VCaP (cell line): ENCODE measurements at regions not wholly inside any gene's neighbourhood (a gene's known extent, or its start where the extent isn't known, plus 50 kb on each side); places are given as distances from the start of the nearest gene placed in this dataset.

Experiments used
- H3K27ac ChIP-seq: fragments of 450-650 bp; 2 replicates; pipeline ENCODE4 v1.5.1; 2017
- CTCF ChIP-seq: fragments of 450-650 bp; conservative IDR thresholded peaks from 2 replicates; pipeline ENCODE4 v1.5.1; 2017; ENCODE audit warnings: mild to moderate bottlenecking, moderate library complexity

- TF ChIP-seq CTCF: no peak
- no peak overlapping the region for H3K27ac ChIP-seq
These were observed 243.7 kb downstream of the SLC16A7 start for GRCh38 chr12:59839514-59839913.

DNA sequence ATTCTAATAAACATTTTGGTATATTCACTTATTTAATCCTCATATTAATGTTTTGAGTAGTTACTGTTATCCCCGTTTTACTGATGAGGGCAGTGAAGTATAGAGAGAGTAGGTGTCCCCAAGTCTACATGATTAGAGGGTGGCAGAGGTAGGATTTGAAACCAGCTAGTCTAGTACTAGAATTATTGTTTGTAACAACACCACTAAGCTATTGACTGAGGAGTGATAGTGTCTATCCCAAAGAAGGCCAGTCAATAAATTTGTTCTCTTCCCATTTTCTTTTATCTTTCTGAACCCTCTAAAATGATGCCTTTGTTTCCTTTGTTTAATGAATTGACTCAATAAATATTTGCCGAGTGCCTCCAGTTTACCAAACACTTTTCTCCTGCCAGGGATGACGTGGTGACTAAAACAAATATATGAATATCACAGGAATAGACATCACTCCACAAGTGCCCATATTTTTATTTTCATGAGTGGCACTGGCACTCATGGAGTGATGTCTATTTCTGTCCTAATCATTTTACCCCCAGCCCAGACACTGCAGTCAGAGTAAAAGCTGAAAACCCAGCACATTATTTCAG, 247.5 kb downstream of the SLC16A7 start:
- H3K27ac ChIP-seq: no peak overlapping the region

DNA sequence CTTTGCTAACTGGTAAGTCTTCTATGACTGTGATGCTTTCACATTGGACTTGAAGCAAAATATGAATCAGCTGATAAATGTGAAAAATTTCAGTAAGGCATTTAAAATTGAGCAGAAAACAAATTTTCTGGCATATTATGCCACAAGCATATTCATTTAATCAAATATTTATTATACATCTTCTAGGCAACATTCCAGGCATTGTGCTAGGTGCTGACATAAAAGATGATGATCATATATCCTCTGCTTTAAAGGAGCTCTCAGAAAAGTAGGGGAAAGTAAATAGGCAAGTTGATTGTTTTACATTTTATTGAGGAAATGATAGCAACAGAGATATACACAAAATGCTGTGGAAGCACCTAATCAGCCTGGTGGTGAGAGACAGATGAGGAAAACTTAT, 248.9 kb downstream of the SLC16A7 start:
- TF ChIP-seq CTCF: no peak
- no peak overlapping the region for H3K27ac ChIP-seq

More for the DNA sequence above, 247.5 kb downstream of the SLC16A7 start:
- TF ChIP-seq CTCF: no peak

- TF ChIP-seq CTCF: no peak
- H3K27ac ChIP-seq: no peak overlapping the region
These were observed 249.5 kb downstream of the SLC16A7 start for GRCh38 chr12:59845293-59845692.

DNA sequence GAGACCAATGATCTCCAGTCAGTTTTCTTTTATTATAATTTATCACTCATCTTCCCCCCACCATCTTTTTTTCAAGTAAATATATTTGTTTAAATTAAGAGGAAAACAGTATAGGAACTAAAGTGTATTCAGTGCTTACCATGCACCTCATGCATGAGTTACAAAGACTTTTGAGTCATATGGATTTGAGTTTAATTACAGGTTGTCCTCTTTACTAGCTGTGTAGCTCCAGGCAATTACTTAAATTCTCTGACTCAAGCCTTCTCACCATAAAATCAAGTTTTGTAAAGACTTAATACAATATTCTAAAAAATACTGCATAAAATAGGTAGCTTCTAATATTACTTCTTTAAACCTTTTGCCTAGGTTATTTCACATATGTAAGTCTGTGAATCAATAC, 251.3 kb downstream of the SLC16A7 start:
- H3K27ac ChIP-seq: no peak overlapping the region
- no peak for TF ChIP-seq CTCF

GRCh38 chr12:59850268-59850667, 254.4 kb downstream of the SLC16A7 start:
- no peak overlapping the region for H3K27ac ChIP-seq
- no peak for TF ChIP-seq CTCF

DNA sequence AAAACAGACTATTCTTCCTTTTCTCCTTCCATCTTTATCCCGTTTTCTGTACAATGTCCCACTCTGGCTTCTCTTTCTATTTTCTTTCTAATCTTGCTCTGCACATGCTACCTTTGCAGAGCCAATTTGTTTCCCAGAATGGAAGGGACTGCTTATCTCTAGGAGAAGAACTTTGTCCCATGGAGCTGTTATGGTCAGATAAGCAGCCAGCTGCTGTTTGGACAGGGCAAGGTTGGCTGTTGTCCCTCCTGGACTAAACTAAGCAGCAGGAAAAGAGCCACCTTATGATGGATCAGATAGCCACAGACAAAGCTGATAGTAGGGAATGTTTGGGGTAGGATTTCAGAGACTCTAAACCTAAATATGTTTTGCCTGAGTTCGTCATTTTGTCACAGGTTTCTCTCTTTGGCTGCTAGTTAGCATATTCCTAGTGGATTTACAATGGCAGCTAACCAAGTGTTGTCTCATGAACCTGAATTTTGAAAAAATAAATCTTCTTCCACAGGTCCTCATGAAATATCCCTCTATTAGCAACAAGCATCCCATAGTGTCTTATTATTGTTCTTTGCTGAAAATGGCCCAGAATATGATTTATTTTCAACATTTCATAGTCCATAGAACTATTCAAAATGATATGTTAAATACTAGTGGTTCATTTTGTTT, 262.8 kb downstream of the SLC16A7 start:
- no peak overlapping the region for H3K27ac ChIP-seq
- no peak for TF ChIP-seq CTCF
